Islet precursor cell (in vitro differentiated cells): ENCODE measurements at regions not wholly inside any gene's neighbourhood (a gene's known extent, or its start where the extent isn't known, plus 50 kb on each side); places are given as distances from the start of the nearest gene placed in this dataset.
"Not testable (repeated sequence)": the region's sequence is repeated elsewhere in the genome, so short reads cannot be mapped to it uniquely, and the experiment has no call there.

Source experiments
- DNase-seq: peaks from one replicate; pipeline ENCODE4 v3.0.0-alpha.2; 2018

DNA sequence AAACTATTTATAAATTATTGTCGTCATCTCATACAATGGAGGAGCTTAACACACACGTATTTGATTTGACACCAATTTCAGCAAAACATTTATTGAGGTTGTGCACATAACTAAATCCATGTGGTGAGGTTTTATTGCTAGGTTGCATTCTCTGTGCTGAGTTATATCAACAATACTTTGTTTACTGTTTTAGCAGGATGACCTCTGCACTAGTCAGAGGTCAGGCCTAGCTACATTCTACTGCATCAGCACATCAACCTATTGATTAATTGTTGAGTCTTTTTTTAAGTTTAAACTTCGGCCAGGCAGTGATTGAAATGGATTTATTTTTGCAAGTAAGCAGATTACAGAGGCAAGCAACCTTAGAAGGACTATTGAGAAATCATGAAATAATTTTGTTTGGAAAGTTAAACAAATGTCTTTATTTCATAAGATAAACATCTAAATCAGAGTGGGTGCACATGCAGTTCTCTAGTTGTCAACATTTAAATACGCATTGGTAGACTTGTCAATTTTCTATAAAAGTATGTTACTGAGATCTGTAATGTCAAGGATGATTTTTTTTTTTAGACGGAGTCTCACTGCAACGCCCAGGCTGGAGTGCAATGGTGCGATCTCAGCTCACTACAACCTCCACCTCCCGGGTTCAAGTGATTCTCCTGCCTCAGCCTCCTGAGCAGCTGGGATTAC lies 75.2 kb upstream of the CD28 start:
- no peak for DNase-seq

GRCh38 chr2:203636588-203637470 lies 69.6 kb upstream of the CD28 start:
- DNase-seq: no peak

GRCh38 chr2:203637471-203638167 lies 68.8 kb upstream of the CD28 start:
- DNase-seq: no peak

GRCh38 chr2:203641865-203642264 lies 64.6 kb upstream of the CD28 start:
- DNase-seq: not testable (repeated sequence)

- DNase-seq: not testable (repeated sequence)
Measured at GRCh38 chr2:203642841-203643240, 63.6 kb upstream of the CD28 start.

DNA sequence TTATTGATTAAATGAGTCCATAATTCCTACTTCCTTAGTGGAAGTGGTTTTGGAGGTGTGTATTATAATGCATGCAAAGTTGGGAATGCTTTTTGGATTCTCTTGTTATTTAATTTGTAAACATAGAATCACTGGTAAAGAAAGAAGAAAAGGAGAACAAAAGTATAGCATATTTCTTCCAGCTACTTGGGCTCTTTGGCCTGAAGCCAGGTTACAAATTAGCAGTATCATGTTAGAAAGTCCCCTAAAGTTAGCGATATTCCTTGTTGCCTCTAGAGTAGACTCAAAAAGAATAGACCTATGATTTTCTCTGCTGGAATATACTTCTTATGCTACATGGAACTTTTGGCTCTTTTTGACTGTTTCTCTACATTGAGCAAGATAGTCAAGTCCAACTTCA lies 60.6 kb upstream of the CD28 start:
- DNase-seq: no peak

DNA sequence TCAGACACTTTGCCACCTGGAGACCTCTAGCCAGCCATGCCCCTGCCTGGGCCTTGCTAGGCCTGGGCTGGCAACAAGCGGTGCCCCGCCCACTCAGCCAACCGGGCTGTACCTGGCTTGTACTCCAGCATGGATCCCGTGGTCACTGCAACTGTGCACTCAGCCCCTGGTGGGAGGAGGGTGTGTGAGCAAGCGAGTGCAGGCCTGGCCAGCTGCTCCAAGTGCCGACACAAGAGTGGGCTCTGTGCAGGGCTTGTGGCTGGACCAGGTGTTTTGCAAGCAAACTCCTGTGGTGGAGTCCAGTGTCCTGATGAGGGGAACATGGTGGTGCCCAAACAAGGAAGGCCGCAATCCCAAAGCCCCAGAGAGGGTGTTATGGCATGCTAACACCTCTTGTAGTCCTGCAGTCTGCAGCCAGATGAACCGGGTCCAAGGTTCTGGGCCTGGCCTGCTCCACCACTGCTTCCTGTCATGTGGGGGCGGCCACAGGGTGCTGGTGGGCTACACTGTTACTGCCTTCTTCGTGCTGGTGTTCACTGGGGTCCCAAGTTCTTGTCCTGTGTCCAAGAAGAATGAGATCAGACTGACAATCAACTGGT lies 60.1 kb upstream of the CD28 start:
- peak; percentile 79 for DNase-seq

- DNase-seq: no peak
Measured at GRCh38 chr2:203646961-203647360, 59.5 kb upstream of the CD28 start.

DNA sequence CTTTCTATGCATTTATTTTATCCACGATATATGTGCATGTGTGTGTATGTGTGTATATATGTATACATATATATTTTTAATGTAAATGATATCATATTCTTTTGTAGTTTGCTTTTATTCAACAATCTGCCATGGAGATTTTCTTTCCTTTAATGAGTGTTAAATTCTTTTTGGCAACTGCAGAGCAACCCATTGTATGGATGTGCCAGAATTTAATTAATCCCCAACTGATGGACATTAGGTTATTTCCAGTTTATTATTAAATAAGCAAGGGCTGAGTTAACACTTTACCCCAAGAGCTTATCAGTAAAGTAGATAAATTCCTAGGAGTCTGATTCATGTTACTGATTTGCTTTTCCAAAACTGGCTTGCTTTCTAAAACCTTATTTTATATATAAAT lies 58.9 kb upstream of the CD28 start:
- DNase-seq: no peak

DNA sequence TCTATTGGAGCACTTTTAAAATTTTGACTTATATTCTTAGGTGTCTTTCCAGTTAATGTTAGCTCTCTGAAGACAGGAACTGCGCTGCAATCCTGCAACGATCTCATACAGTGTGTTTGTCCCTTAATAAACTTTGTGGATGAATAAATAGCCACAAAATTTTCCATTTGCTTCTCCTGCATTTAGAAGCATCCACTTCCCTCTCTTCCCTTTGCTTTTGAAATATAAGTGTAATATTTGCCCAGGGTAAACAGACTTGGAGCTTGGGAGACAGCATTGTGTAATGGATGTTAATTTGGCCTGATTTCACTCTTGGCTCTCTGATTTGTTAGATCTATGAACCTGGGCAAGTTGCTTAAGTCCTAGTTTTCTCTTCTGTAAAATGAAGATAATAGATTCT lies 58.2 kb upstream of the CD28 start:
- no peak for DNase-seq

DNA sequence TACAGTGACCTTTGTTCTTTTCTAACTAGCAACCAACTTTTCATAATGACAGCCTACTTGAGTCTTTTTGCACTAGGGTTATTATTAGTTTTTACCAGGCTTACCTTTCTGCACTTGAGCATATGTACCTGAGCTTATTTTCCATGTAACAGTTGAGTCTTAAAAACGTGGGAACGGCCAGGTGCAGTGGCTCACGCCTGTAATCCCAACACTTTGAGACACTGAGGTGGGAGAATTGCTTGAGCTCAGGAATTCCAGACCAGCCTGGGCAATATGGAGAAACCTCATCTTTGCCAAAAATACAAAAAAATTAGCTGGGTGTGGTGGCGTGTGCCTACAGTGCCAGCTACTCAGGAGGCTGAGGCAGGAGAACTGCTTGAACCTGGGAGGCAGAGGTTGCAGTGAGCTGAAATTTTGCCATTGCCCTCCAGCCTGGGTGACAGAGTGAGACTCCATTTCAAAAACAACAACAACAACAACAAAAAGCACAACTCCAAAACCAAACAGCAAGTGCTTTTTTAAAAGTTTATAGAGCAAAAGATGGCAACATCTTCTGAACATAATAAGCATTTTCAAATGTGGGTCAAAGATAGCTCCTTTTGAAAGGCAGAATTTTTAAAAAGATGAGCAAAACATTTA lies 57.1 kb upstream of the CD28 start:
- no peak for DNase-seq

DNA sequence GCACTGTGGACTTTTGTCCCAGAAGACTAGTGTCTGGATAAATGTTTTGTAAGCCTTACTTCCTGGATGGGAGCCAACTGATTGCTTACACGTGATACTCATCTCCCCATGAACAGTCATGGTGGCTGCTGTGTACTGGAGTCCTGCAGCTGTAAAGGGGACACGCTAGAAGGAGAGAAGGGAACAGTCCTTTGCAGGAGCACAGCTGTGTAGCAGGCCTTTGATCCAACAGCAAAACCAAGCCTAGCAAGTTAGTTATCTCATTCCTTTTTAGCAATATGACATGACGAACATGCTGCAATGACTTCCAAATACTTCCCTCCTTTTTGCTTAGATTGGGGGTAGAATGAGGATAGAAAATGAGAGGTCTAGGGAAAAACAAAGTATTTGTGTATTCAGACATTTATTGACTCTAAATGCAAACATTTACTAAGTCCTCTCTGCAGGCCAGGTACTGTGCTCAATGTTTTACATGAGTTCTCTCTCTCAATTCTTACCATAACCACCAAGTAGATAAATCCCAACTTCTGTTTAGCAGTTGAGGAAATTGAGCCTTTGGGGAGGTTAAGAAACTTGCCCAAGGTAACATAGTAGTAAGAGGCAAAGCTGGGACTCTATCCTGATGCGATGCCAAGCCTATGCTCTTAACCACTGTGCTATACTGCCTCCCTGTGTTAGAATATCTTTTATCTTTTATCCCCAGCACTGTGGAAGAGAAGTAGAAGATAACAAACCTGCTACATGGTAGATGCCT lies 55.4 kb upstream of the CD28 start:
- no peak for DNase-seq

DNA sequence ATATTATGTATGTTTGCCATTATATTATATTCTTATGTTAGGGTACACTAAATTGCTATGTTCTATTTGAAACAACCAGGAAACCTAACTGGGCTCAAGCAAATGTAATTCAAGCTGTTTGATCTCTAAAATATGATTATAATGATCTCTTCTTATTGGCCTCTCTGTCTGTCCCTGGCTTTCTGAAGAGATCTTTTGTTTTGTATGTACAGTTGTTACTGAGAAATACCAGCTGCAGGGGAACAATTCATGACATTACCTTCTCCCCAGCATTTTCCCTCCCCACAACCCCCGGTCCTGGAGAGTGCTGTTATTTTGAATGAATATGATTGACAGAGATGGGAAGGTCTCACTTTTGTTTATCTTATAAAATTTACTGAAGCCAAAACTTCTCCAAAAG lies 54.8 kb upstream of the CD28 start:
- DNase-seq: no peak

- no peak for DNase-seq
Measured at GRCh38 chr2:203654826-203655225, 51.6 kb upstream of the CD28 start.

DNA sequence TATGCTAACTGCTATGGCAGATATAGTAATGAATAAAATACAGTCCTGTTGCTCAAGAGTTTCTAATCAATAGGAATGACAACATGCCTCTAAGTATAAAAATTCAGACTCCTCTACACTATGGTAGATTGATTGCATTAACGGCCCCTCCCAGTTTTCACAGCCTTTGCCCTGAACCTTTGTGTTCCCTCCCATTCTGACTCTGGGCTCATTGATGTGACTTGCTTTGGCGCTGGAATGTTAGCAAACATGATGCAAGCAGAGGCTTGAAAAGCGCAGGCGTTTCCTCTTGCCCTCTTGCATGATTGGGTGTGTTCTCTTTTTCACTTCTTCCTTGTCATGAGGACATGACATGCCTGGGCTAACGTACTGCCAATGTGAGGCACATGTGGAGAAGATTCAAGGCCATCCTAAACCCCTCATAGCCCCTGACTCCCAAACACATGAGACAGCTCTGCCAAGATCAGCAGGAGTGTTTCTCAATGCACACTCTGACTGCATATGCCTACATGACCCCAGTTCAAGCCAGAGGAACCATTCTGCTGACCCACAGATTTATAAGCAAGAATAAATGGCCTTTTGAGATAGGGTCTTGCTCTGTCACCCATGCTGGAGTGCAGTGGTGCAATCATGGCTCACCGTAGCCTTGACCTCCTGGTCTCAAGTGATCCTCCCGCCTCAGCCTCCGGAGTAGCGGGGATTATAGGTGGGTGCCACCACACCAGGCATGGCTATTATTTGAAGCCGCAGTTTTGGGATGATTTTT lies 49.7 kb upstream of the CD28 start:
- no peak for DNase-seq
